GM06990 (cell line): ENCODE measurements at regions not wholly inside any gene's neighbourhood (a gene's known extent, or its start where the extent isn't known, plus 50 kb on each side); places are given as distances from the start of the nearest gene placed in this dataset.
"Not testable (repeated sequence)": the region's sequence is repeated elsewhere in the genome, so short reads cannot be mapped to it uniquely, and the experiment has no call there.

ENCODE experiments used
- DNase-seq: peaks from one replicate; pipeline ENCODE4 v3.0.0-alpha.2; 2011; ENCODE audit not compliant: insufficient read length; ENCODE audit errors: extremely low read depth
- H3K27me3 ChIP-seq: replicated peaks from 2 replicates; pipeline ENCODE4 v1.6.0; 2011; ENCODE audit warnings: low read length; ENCODE audit not compliant: control insufficient read depth, insufficient read depth
- H3K36me3 ChIP-seq: 2 replicates; pipeline ENCODE4 v1.5.1; 2011; ENCODE audit warnings: low read length; ENCODE audit not compliant: control insufficient read depth, insufficient read depth
- H3K4me3 ChIP-seq: replicated peaks from 2 replicates; pipeline ENCODE4 v1.5.1; 2011; ENCODE audit warnings: low read depth, mild to moderate bottlenecking, control low read depth, low read length
- TF ChIP-seq, protein P1 (sequence below): IDR thresholded peaks from 2 replicates; pipeline ENCODE4 v1.5.1; 2011; ENCODE audit warnings: low read length, control low read depth, mild to moderate bottlenecking, inconsistent platforms; ENCODE audit not compliant: insufficient read depth, poor library complexity, severe bottlenecking

DNA sequence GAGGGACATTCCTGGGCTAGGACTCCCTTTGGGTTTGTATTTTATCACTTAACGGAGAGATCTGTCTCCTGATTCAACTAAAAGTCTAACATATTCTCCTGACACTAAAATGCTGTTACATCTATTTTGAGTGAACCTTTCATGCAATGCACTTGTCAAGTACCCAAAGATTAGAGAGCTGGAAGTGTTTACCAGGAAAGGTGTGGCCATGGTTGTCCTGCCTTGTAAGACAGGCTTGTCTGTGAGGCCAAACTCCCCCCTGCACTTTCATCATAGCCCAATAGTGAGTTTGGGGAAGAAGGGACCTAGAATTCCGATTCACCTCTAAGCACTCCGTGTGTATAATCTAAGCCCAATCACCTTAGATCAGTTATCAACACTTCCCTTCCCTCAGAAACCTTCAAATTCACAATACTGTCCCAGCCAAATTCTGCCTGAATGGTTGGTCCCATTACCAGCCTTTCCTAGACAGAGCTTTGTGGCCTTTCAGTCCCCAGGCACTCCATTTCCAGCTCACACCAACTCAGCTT lies 162.6 kb upstream of the NAMPT start:
- DNase-seq: no peak
- TF ChIP-seq, protein P1, sequence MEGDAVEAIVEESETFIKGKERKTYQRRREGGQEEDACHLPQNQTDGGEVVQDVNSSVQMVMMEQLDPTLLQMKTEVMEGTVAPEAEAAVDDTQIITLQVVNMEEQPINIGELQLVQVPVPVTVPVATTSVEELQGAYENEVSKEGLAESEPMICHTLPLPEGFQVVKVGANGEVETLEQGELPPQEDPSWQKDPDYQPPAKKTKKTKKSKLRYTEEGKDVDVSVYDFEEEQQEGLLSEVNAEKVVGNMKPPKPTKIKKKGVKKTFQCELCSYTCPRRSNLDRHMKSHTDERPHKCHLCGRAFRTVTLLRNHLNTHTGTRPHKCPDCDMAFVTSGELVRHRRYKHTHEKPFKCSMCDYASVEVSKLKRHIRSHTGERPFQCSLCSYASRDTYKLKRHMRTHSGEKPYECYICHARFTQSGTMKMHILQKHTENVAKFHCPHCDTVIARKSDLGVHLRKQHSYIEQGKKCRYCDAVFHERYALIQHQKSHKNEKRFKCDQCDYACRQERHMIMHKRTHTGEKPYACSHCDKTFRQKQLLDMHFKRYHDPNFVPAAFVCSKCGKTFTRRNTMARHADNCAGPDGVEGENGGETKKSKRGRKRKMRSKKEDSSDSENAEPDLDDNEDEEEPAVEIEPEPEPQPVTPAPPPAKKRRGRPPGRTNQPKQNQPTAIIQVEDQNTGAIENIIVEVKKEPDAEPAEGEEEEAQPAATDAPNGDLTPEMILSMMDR: no peak
- H3K27me3 ChIP-seq: no peaks in the 10 kb centered on the region
- H3K36me3 ChIP-seq: no peaks in the 10 kb centered on the region
- H3K4me3 ChIP-seq: no peak overlapping the region

DNA sequence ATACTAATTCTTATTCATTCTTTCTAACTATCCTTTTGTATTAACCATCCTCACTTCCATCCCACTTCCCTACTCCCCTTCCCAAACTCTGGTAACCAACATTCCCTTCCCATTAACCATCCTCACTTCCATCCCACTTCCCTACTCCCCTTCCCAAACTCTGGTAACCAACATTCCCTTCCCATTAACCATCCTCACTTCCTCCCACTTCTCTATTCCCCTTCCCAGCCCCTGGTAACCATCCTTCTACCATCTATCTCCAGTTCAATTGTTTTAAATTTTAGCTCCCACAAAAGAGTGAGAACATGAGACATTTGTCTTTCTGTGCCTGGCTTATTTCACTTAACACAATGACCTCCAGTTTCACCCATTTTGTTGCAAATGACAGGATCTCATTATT lies 160.6 kb upstream of the NAMPT start:
- not testable (repeated sequence) for DNase-seq, H3K36me3 ChIP-seq, H3K27me3 ChIP-seq, H3K4me3 ChIP-seq

DNA sequence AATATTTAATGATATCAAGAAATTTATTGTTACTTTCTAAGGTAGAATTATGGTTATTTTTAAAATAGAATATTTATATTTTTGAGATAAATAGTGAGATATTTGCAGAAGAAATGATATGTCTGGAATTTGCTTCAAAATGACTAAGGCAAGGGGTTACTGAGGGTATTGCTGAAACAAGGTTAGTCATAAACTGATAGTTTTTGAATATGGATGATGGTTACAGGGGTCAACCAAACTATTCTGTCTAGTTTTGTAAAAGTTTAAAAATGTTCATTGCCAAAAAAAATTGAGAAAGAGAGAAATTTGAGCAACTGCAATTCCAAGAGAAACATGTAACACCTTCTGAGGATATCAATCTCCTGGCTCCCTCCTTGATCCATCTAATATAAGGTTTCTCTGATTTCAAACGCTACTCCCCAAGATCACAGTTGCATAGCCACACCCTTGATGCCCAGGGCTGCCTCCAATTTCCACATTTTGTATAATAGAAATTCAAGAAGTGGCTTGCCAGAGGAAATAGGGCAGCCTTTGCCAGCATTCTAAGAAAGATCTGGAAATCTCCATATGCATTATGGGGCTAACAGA lies 159.4 kb upstream of the NAMPT start:
- TF ChIP-seq, protein P1: no peak
- no peak for DNase-seq
- Histone ChIP-seq H3K36me3 (no peaks in the 10 kb centered on the region), H3K27me3 (no peaks in the 10 kb centered on the region), H3K4me3 (no peak overlapping the region)

DNA sequence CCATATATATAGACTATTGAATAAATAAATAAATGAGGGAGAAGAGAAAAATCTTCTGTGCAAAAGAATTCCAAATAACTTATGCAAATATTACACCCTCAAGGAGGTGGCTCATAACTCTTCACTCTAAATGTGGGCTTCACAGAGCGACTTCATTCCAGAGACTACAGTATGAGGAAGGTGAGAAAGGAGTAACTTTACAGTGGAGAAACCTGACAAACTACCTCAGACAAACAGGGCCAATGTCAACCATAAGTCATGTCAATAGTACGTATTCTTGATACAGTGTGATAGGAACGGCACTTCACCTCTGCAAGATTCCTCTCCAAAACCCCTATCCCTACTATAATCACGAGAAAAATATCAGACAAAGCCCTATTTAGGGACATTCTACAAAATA lies 158.4 kb upstream of the NAMPT start:
- no peak for DNase-seq
- Histone ChIP-seq H3K36me3 (no peaks in the 10 kb centered on the region), H3K4me3 (no peak overlapping the region), H3K27me3 (no peaks in the 10 kb centered on the region)
- TF ChIP-seq, protein P1: no peak

DNA sequence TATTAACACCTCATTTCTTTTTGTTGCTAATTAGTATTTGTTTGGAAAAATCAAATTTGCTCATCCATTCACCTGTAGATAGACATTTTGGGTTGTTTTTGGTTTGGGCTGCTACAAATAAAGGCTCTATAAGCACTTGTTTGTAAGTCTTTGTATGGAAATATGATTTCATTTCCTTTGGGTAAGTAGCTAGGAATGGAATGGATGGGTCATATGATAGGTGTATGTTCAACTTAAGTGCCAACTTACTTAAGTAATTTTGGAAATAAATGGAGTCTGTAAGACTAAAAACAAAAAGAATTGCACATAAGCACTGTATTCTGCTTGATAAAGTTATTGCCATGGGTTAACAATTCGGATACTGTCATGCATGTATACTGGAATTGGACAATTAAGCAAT lies 157.7 kb upstream of the NAMPT start:
- DNase-seq: no peak
- TF ChIP-seq, protein P1: no peak
- H3K4me3 ChIP-seq: no peak overlapping the region
- no peaks in the 10 kb centered on the region for H3K36me3 ChIP-seq
- H3K27me3 ChIP-seq: no peaks in the 10 kb centered on the region

DNA sequence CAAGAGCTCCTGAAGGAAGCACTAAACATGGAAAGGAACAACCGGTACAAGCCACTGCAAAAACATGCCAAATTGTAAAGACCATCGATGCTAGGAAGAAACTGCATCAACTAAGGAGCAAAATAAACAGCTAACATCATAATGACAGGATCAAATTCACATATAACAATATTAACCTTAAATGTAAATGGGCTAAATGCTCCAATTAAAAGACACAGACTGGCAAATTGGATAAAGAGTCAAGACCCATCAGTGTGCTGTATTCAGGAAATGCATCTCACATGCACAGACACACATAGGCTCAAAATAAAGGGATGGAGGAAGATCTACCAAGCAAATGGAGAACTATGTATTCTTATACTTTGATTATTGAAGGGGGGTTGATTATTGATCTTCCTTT lies 156.6 kb upstream of the NAMPT start:
- not testable (repeated sequence) for H3K36me3 ChIP-seq, H3K27me3 ChIP-seq, H3K4me3 ChIP-seq, DNase-seq

DNA sequence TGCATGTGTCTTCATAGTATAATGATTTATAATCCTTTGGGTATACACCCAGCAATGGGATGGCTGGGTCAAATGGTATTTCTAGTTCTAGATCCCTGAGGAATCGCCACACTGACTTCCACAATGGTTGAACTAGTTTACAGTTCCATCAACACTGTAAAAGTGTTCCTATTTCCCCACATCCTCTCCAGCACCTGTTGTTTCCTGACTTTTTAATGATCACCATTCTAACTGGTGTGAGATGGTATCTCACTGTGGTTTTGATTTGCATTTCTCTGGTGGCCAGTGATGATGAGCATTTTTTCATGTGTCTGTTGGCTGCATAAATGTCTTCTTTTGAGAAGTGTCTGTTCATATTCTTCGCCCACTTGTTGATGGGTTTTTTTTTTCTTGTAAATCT lies 152.2 kb upstream of the NAMPT start:
- not testable (repeated sequence) for H3K4me3 ChIP-seq, H3K36me3 ChIP-seq, H3K27me3 ChIP-seq, DNase-seq
